HUES64 (cell line): ENCODE measurements at regions not wholly inside any gene's neighbourhood (a gene's known extent, or its start where the extent isn't known, plus 50 kb on each side); places are given as distances from the start of the nearest gene placed in this dataset.
"Not testable (repeated sequence)": the region's sequence is repeated elsewhere in the genome, so short reads cannot be mapped to it uniquely, and the experiment has no call there.

ENCODE experiments used
- H3K27ac ChIP-seq: 2 replicates; pipeline ENCODE4 v1.7.0; 2013; ENCODE audit warnings: low read depth, low read length, inconsistent platforms
- H3K27me3 ChIP-seq: 2 replicates; pipeline ENCODE4 v1.6.1; 2013; ENCODE audit warnings: mild to moderate bottlenecking, low read length; ENCODE audit not compliant: insufficient read depth
- H3K36me3 ChIP-seq: 2 replicates; pipeline ENCODE4 v1.6.1; 2013; ENCODE audit warnings: mild to moderate bottlenecking, low read length; ENCODE audit not compliant: insufficient read depth
- H3K4me1 ChIP-seq: 2 replicates; pipeline ENCODE4 v1.6.1; 2013; ENCODE audit warnings: mild to moderate bottlenecking, low read length, moderate library complexity; ENCODE audit not compliant: insufficient read depth
- H3K4me3 ChIP-seq: 2 replicates; pipeline ENCODE4 v1.5.1; 2013; ENCODE audit warnings: mild to moderate bottlenecking, low read length, moderate library complexity
- H3K9ac ChIP-seq: 2 replicates; pipeline ENCODE4 v1.6.1; 2013; ENCODE audit warnings: mild to moderate bottlenecking, low read depth, low read length
- H3K9me3 ChIP-seq: 2 replicates; pipeline ENCODE4 v1.6.1; 2013; ENCODE audit warnings: low read depth, low read length; ENCODE audit not compliant: insufficient read depth
- WGBS: fragments of 150-250, 120-280 bp; methylation state at CpG from one replicate; pipeline ENCODE4 v1.1.7; 2013; ENCODE audit warnings: missing lambda C conversion rate; 5-methylcytosine and 5-hydroxymethylcytosine counted together

GRCh38 chr2:87577358-87577757, 170.5 kb upstream of the PLGLB2 start:
- H3K4me1 ChIP-seq, H3K9me3 ChIP-seq, H3K36me3 ChIP-seq, H3K27ac ChIP-seq, H3K4me3 ChIP-seq, H3K9ac ChIP-seq, H3K27me3 ChIP-seq: not testable (repeated sequence)
- no CpG with 5 or more reads among the region's 2 CpGs for WGBS

- H3K4me1 ChIP-seq, H3K9ac ChIP-seq, H3K27me3 ChIP-seq, H3K4me3 ChIP-seq, H3K9me3 ChIP-seq, H3K27ac ChIP-seq, H3K36me3 ChIP-seq: not testable (repeated sequence)
- no CpG with 5 or more reads among the region's 4 CpGs for WGBS
These were observed 165.7 kb upstream of the PLGLB2 start for GRCh38 chr2:87582152-87582551.

DNA sequence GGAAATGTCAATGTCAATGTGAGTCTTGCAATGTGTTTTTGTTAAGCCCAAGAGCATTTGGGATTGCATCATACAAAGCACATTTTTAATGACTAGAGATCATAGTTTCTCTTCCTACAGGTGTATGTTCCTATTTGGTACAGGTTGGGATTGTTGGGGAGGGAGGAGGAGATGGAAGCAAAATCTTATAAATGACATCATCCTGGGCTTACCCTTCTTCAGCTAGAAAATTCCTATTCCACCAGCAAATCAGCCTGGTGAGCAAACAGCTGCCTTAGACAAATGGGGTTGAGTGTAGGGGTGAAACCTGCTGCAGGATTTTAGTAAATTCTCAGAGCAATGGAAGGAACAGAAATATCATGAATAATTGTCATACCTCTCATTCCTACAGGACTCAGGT, 165.3 kb upstream of the PLGLB2 start:
- not testable (repeated sequence) for H3K4me1 ChIP-seq, H3K27me3 ChIP-seq, H3K9me3 ChIP-seq, H3K36me3 ChIP-seq, H3K9ac ChIP-seq, H3K4me3 ChIP-seq, H3K27ac ChIP-seq

DNA sequence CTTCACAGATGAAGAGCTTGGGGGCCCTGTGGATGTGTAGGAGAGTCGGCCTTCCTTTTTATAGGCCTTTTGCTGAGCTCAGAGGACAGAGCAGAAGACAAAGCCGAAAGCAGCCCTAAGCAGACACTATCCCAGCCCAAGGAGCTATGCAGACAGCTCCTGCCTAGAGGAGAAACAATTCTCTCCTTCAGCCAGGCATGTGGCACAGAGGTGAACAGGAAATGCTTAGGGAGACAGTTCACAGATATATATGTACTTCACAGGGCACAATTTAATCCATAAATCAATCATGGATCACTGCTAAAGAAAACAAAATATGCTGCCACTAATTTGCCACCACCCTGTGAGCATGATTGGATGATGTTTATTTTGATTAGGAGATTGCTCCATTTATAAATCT, 164.5 kb upstream of the PLGLB2 start:
- not testable (repeated sequence) for H3K4me3 ChIP-seq, H3K36me3 ChIP-seq, H3K9ac ChIP-seq, H3K4me1 ChIP-seq, H3K9me3 ChIP-seq, H3K27ac ChIP-seq, H3K27me3 ChIP-seq
- no CpG with 5 or more reads among the region's 2 CpGs for WGBS

DNA sequence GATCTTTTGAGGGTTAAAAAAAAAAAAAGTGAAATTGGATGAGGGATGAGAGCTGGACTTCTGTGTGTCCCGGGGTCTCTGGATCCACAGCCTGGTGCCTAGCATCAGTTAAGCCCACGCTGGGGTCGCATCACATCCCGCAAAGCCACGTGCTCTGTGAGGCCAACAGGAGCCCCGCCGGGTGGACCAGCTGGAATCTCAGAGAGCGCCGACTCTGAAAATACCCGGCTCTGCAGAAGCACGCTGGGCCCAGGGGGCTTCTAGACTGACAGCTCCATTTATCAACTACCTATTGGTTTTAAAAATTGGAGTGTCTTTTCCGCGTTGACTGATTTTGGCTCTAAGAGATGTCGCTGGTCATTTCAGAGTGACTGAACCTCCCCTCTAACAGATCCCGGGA, 164.1 kb upstream of the PLGLB2 start:
- not testable (repeated sequence) for H3K4me3 ChIP-seq, H3K9ac ChIP-seq, H3K4me1 ChIP-seq, H3K9me3 ChIP-seq, H3K27ac ChIP-seq, H3K36me3 ChIP-seq, H3K27me3 ChIP-seq
- 69% methylated on average over 10 of the region's 15 CpGs for whole genome bisulfite sequencing

- not testable (repeated sequence) for H3K4me3 ChIP-seq, H3K36me3 ChIP-seq, H3K9me3 ChIP-seq, H3K4me1 ChIP-seq, H3K9ac ChIP-seq, H3K27me3 ChIP-seq, H3K27ac ChIP-seq
- WGBS: 56% methylated on average over 26 of the region's 35 CpGs
These were observed 163.5 kb upstream of the PLGLB2 start for GRCh38 chr2:87584268-87584906.

DNA sequence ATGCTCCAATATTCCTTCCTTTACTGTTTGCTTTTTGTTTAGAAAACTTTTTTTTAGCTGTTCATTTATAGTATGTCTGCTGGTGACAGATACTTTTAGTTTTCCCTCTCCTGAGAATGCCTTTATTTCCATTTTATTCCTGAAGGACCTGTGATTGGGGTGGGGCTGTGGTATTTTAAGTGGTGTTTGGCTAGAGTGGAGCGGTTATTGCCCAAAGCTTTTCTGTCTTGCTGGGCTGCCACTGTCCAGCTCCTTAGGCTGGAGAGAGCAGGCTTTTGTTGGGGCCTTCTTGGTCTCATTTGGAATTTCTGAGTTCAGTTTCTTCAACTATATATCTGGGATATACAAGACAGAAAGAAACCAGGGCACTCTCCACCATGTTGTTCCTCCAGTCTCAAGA, 160.0 kb upstream of the PLGLB2 start:
- H3K9me3 ChIP-seq, H3K27me3 ChIP-seq, H3K27ac ChIP-seq, H3K9ac ChIP-seq, H3K36me3 ChIP-seq, H3K4me3 ChIP-seq, H3K4me1 ChIP-seq: not testable (repeated sequence)
- no CpG with 5 or more reads among the region's 1 CpG for WGBS

DNA sequence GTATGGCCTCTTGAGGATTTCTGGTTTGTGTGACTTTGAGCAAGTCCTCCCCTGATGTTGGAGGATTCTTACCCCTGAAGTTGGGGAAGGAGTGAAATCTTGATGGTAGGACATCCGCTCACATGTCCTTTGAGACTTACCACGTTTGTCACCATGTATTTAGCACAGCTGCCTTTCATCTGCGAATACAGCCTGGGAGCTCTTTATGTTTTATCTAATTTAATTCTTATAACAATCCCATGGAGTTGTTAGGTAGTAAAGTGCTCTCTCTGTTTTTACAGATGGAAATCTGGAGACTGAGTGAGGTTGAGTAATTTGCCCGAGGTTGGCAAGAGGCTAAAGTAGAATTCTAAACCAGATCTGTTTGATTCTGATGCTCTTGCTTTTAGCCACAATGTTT, 154.9 kb upstream of the PLGLB2 start:
- 100% methylated on average over 3 of the region's 4 CpGs for WGBS

GRCh38 chr2:87593784-87594610, 153.9 kb upstream of the PLGLB2 start:
- not testable (repeated sequence) for H3K9me3 ChIP-seq, H3K9ac ChIP-seq, H3K4me3 ChIP-seq, H3K27ac ChIP-seq, H3K36me3 ChIP-seq, H3K27me3 ChIP-seq, H3K4me1 ChIP-seq
- 94% methylated on average over 5 of the region's 10 CpGs for WGBS

More for the DNA sequence above, 154.9 kb upstream of the PLGLB2 start:
- H3K36me3 ChIP-seq, H3K4me1 ChIP-seq, H3K9me3 ChIP-seq, H3K27me3 ChIP-seq, H3K27ac ChIP-seq, H3K4me3 ChIP-seq, H3K9ac ChIP-seq: not testable (repeated sequence)

- not testable (repeated sequence) for H3K36me3 ChIP-seq, H3K27ac ChIP-seq, H3K4me3 ChIP-seq, H3K4me1 ChIP-seq, H3K9me3 ChIP-seq, H3K27me3 ChIP-seq, H3K9ac ChIP-seq
- WGBS: 80% methylated on average over 7 of the region's 7 CpGs
These were observed 153.3 kb upstream of the PLGLB2 start for GRCh38 chr2:87594611-87594992.

DNA sequence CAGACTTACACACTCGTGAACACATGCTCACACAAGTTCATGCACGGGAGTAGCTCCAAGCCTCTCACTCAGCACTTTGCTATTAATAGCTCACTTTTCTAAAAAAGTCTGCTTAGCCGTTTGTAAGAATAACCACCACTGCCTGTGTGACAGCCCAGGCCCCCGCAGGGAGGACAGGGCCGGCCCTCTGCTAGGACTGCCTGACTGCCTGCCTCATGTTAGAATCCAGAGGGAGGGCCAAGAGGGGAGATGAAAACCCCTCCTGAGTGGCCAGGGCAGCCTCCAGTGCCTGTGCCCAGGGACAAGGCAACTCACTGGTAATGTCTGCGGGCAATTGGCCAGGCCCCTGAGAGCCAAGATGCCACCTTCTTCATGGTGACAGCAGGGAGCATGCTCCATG, 152.9 kb upstream of the PLGLB2 start:
- WGBS: 92% methylated on average over 5 of the region's 6 CpGs
- not testable (repeated sequence) for H3K27ac ChIP-seq, H3K4me3 ChIP-seq, H3K4me1 ChIP-seq, H3K9ac ChIP-seq, H3K9me3 ChIP-seq, H3K36me3 ChIP-seq, H3K27me3 ChIP-seq

GRCh38 chr2:87600961-87601360, 146.9 kb upstream of the PLGLB2 start:
- not testable (repeated sequence) for H3K4me3 ChIP-seq, H3K36me3 ChIP-seq, H3K4me1 ChIP-seq, H3K27ac ChIP-seq, H3K9me3 ChIP-seq, H3K9ac ChIP-seq, H3K27me3 ChIP-seq
- 100% methylated on average over 1 of the region's 3 CpGs for WGBS
